DMS53 (cell line): ENCODE measurements at regions not wholly inside any gene's neighbourhood (a gene's known extent, or its start where the extent isn't known, plus 50 kb on each side); places are given as distances from the start of the nearest gene placed in this dataset.

Source experiments
- DNase-seq: peaks from one replicate; lab custom pipeline; 2025; lab: John Stamatoyannopoulos, UW

- DNase-seq = no peak
Observed at GRCh38 chr2:6454286-6454990, 411.3 kb downstream of the CMPK2 start.

GRCh38 chr2:6459138-6459537 lies 406.6 kb downstream of the CMPK2 start:
- DNase-seq = no peak

GRCh38 chr2:6470518-6470917 lies 395.2 kb downstream of the CMPK2 start:
- DNase-seq = no peak

- no peak for DNase-seq
Observed at GRCh38 chr2:6471419-6471818, 394.3 kb downstream of the CMPK2 start.

DNA sequence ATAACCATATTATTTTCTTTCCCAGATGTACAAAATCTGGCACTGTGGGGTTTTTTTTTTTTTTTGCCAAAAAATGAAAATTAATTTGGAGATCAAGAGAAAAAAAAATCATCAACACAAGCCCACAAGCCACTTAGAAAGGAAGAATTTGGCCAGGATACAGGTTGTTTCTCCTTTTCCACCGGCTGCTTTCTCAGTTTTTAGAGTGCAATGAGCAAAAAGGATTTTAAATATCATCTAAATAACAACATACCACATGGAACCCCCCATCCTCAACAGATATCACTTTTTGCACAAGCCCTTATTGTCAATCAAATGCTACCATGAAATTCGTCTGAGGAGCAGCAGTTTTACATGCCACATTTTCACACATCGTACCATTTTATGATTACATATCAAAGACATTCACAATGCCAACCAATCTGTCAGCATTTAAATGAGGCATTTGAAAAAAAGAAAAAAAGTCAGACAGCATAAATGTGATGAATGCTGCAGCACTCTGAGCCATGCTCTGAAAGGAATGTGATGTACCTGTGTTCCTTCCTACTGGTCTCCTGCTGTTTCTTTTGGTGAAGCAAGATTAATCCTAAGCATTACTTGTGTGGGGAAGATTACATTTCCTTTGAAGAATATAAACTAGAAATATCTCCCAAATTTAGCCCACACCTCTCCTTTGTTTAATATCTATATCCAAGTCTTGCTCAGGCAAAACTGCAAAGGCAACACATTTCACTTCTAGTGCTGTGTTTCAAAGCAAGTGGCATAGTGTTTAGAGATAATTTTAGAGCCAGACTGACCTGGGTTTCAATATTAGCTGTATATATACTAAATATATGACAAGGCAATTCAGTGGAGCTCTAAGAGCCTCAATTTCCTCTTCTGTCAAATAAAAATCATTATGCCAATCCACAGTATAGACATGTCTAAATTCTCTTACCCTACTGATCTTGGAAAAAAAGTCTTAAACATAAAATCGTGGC lies 391.3 kb downstream of the CMPK2 start:
- no peak for DNase-seq

DNA sequence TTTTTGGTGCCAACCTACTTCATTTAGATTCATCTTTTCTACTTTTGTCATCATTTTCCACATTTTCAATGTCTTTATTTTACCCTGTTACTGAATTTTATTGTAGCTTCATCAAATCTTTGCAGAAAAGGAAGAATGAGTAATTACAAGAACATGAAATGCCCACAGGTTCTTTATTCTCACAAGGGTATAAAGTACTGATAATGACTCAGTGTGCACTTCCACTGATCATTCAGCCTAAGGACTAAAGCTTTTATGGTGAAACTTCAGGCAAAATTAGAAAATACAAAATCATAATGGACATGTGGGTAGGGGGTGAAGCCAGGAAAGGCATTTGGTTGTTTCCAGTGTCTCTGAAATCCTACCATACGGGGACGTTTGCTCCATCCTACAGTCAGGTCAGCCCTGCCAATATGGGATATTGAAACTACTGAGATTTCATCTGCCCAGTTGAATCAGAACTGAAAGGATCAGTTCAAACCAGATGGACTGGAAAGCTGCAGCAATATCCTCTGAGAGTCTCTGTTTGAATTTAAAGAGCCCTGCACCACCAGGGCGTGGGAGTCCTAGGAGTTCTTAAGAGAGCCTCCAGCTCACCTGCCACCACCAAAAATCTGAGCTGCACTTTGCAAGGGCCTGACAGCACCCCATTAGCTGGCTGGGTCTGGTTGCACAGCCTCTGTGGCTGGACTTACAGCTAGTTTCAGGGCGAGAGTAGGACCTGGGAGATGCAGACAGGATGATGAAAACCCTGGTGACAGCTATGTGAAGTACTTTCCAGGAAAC lies 390.4 kb downstream of the CMPK2 start:
- no peak for DNase-seq

- DNase-seq = no peak
Observed at GRCh38 chr2:6480514-6480913, 385.2 kb downstream of the CMPK2 start.

- no peak for DNase-seq
Observed at GRCh38 chr2:6482256-6482655, 383.5 kb downstream of the CMPK2 start.

DNA sequence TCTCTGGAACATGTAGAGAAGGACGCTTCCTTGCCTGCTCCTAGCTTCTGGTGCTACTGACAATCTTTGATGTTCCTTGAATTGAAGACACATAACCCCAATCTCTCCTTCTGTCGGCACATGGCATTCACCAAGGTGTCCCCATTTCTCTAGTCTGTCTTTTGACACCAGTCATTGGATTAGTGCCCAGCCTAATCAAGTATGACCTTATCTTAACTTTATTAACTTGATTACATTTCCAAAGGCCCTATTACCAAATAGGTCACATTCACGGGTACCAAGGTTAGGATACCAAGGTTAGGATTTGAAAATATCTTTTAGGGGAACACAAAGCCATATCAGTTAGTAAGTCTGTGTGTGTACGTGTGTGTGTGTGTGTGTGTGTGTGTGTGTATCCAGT lies 377.9 kb downstream of the CMPK2 start:
- no peak for DNase-seq

DNA sequence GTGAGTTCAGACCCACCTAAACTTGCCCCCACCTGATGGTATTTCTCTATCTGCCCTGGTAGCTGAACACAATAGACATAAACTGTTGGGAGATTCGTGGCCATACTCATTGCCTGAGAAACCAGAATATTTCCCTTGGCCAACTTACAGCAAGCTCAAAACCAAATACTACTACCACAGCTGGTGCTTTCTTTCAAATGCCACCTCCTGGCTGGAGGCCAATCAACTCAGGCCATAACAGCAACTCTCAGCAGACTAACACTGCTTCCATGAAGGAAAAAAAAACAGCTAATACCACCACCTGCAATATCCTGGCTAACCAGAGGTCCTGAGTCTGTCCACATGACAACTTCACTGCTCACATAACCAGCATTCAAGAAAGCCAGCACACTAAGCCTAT lies 373.1 kb downstream of the CMPK2 start:
- DNase-seq = no peak

DNA sequence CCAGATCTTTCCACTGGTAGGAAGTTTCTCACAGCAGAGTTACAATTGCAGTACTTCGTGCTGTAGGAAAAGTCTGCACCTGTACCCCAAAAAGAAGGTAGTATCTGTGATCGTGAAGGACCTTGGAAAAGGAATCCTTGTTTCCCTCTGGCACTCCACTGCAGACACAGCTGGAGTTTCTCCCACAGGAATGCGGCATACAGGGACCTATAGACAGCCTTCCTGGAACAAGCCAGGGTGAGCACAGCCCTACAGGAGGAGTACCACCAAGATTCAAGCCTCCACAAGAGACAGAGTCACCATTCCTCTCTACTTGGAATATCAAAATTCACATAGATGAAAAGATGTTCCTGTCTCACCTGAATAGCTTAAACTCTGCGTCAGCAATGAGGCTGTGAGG lies 372.4 kb downstream of the CMPK2 start:
- no peak for DNase-seq

- DNase-seq = no peak
Observed at GRCh38 chr2:6493669-6494068, 372.0 kb downstream of the CMPK2 start.

- no peak for DNase-seq
Observed at GRCh38 chr2:6495466-6495865, 370.2 kb downstream of the CMPK2 start.

- DNase-seq = no peak
Observed at GRCh38 chr2:6496376-6496775, 369.3 kb downstream of the CMPK2 start.

GRCh38 chr2:6497048-6497447 lies 368.7 kb downstream of the CMPK2 start:
- no peak for DNase-seq

DNA sequence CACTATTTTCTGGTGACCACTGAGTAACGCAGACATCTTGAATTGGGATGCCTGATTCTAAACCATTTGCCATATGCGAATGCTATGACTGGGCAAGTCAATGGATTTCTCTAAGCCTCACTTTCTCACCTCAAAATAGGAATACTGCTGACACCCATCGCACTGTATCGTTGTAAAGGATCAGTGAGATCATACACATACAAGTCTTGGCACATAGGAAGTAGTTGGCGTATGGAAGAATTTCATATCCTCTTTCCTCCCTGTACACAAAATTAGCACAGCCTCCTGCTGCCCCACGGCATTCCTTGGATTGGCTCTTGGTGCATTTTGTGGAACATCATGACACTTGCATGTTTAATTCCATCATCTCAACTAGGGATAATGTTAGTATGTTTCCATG lies 366.9 kb downstream of the CMPK2 start:
- DNase-seq = no peak

GRCh38 chr2:6499691-6500090 lies 366.0 kb downstream of the CMPK2 start:
- no peak for DNase-seq

DNA sequence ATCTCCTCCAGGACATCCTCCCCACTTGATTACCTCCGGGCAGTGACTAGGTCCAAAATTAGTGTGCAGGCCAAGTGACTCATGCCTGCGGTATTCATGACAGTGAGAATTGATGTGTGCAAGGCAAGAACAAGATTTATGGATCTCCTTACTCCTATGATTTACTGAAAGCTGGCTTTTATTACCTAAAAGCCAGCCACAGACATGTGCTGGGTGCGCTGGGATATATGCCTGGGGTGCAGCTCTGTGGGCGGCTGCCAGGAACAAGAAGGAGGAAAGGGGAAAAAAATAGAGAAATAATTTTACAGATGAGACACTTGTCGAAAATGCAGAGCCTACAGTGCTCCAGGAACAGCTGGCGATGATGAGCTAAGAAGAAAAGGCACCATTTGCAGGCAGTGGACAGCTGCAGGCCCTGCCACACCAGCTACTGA lies 359.3 kb downstream of the CMPK2 start:
- no peak for DNase-seq

DNA sequence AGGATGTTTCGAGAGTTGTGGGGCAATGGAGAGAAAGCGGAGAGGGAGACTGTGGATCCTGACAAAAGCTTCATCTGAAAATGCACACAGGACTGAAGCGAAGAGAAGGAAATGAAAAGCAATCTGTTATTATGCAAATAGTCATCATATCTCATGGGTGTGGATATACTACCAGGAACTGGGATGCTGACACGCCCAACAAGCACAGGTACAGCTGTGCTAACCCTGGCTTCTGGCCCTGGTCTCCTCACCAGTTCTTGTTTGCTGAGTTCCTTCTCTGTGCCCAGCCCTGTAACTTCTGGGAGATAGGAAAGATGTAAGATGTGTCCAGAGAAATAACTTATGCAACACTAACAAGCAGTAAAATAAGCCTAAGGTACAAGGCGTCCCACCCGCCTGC lies 358.8 kb downstream of the CMPK2 start:
- DNase-seq = no peak

DNA sequence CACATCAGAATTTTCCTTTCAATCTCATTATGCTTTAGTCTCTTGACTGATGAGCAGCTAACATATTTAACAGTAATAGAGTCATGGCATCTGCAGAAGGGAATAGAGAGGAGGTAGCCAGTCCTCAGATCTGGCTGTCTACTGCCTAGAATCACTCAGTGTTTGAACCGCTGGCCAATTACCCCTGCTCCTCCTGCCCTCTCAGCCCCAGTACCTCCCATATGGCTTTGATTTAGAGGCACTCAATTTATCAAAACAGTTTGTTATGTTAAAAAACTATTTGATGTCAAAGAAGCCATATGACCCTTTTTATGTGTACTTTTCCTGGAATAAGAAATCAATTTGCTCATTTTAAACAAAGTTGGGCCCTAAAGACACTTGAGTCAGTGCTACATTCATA lies 355.2 kb downstream of the CMPK2 start:
- DNase-seq = no peak

- DNase-seq = no peak
Observed at GRCh38 chr2:6512589-6512988, 353.1 kb downstream of the CMPK2 start.

DNA sequence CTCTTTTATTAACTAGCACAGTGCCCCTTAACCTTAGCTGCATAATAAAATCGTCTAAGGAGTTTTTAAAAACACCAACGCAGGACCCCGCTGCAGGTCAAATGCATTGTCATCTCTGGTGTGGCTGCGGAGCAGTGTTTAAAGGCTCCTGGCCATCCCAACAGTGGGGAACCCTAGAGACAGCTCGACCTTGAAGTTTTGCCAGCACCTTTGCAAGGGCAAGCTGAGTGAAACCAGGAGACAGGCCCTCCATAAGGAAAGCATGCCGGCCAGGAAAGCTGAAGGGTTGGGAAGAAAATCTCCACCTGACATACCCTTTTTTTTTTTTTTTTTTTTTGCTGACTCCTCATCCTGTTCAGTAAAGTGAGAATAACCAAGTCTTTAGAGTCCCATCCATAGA lies 349.0 kb downstream of the CMPK2 start:
- DNase-seq = no peak
